HG03280 (cell line): ENCODE measurements at regions not wholly inside any gene's neighbourhood (a gene's known extent, or its start where the extent isn't known, plus 50 kb on each side); places are given as distances from the start of the nearest gene placed in this dataset.

Source experiments
- ATAC-seq: cut with Tn5 transposase; IDR thresholded peaks from one replicate; pipeline ENCODE4 v1.9.1; 2021; ENCODE audit warnings: mild to moderate bottlenecking, moderate library complexity; ENCODE audit not compliant: unreplicated experiment

GRCh38 chr2:138104071-138104470 lies 139.8 kb downstream of the HNMT start:
- ATAC-seq = no peak

- ATAC-seq = no peak
Observed at GRCh38 chr2:138105358-138105757, 141.1 kb downstream of the HNMT start.

GRCh38 chr2:138106606-138107005 lies 142.3 kb downstream of the HNMT start:
- ATAC-seq = no peak

- no peak for ATAC-seq
Observed at GRCh38 chr2:138107288-138107687, 143.0 kb downstream of the HNMT start.

- no peak for ATAC-seq
Observed at GRCh38 chr2:138110453-138111083, 146.3 kb downstream of the HNMT start.

GRCh38 chr2:138112536-138112935 lies 148.3 kb downstream of the HNMT start:
- no peak for ATAC-seq

- ATAC-seq = no peak
Observed at GRCh38 chr2:138113871-138114525, 149.7 kb downstream of the HNMT start.

- ATAC-seq = no peak
Observed at GRCh38 chr2:138115666-138116065, 151.4 kb downstream of the HNMT start.

- ATAC-seq = no peak
Observed at GRCh38 chr2:138116456-138116855, 152.2 kb downstream of the HNMT start.

- ATAC-seq = no peak
Observed at GRCh38 chr2:138121666-138122661, 157.7 kb downstream of the HNMT start.

- no peak for ATAC-seq
Observed at GRCh38 chr2:138122891-138123290, 158.6 kb downstream of the HNMT start.

- no peak for ATAC-seq
Observed at GRCh38 chr2:138123741-138124140, 159.5 kb downstream of the HNMT start.

GRCh38 chr2:138124521-138124920 lies 160.2 kb downstream of the HNMT start:
- no peak for ATAC-seq

- no peak for ATAC-seq
Observed at GRCh38 chr2:138125306-138126288, 161.3 kb downstream of the HNMT start.

- ATAC-seq = no peak
Observed at GRCh38 chr2:138132108-138132507, 167.8 kb downstream of the HNMT start.

- ATAC-seq = no peak
Observed at GRCh38 chr2:138137949-138138348, 173.7 kb downstream of the HNMT start.

- ATAC-seq = no peak
Observed at GRCh38 chr2:138147796-138148195, 183.5 kb downstream of the HNMT start.

- no peak for ATAC-seq
Observed at GRCh38 chr2:138155304-138155703, 191.0 kb downstream of the HNMT start.

GRCh38 chr2:138157372-138157771 lies 193.1 kb downstream of the HNMT start:
- ATAC-seq = no peak

GRCh38 chr2:138170485-138170884 lies 206.2 kb downstream of the HNMT start:
- no peak for ATAC-seq
